HG02840 (cell line): ENCODE measurements at regions not wholly inside any gene's neighbourhood (a gene's known extent, or its start where the extent isn't known, plus 50 kb on each side); places are given as distances from the start of the nearest gene placed in this dataset.

ENCODE experiments used
- ATAC-seq: cut with Tn5 transposase; IDR thresholded peaks from one replicate; pipeline ENCODE4 v1.9.1; 2021; ENCODE audit warnings: mild to moderate bottlenecking, moderate library complexity, moderate number of reproducible peaks; ENCODE audit not compliant: unreplicated experiment, low FRiP score

GRCh38 chr12:69091442-69092017, 147.8 kb upstream of the CPSF6 start:
- ATAC-seq = no peak

- no peak for ATAC-seq
Measured at GRCh38 chr12:69092137-69092536, 147.2 kb upstream of the CPSF6 start.

GRCh38 chr12:69094606-69095216, 144.7 kb upstream of the CPSF6 start:
- no peak for ATAC-seq

GRCh38 chr12:69095765-69096477, 143.4 kb upstream of the CPSF6 start:
- no peak for ATAC-seq

GRCh38 chr12:69096669-69097335, 142.6 kb upstream of the CPSF6 start:
- ATAC-seq = no peak

- ATAC-seq = no peak
Measured at GRCh38 chr12:69097619-69098368, 141.6 kb upstream of the CPSF6 start.

- ATAC-seq = no peak
Measured at GRCh38 chr12:69099201-69099837, 140.1 kb upstream of the CPSF6 start.

GRCh38 chr12:69101505-69101904, 137.9 kb upstream of the CPSF6 start:
- ATAC-seq = no peak

- ATAC-seq = no peak
Measured at GRCh38 chr12:69102856-69103255, 136.5 kb upstream of the CPSF6 start.

- ATAC-seq = no peak
Measured at GRCh38 chr12:69105101-69105962, 134.0 kb upstream of the CPSF6 start.

- ATAC-seq = no peak
Measured at GRCh38 chr12:69106482-69107118, 132.8 kb upstream of the CPSF6 start.

- no peak for ATAC-seq
Measured at GRCh38 chr12:69107541-69107940, 131.8 kb upstream of the CPSF6 start.

GRCh38 chr12:69108037-69108436, 131.3 kb upstream of the CPSF6 start:
- no peak for ATAC-seq

GRCh38 chr12:69112616-69113015, 126.8 kb upstream of the CPSF6 start:
- no peak for ATAC-seq

- no peak for ATAC-seq
Measured at GRCh38 chr12:69115099-69115498, 124.3 kb upstream of the CPSF6 start.

- no peak for ATAC-seq
Measured at GRCh38 chr12:69115951-69116350, 123.4 kb upstream of the CPSF6 start.

- no peak for ATAC-seq
Measured at GRCh38 chr12:69117566-69118266, 121.7 kb upstream of the CPSF6 start.

GRCh38 chr12:69118516-69118915, 120.9 kb upstream of the CPSF6 start:
- ATAC-seq = no peak
